Progenitor cell of endocrine pancreas (in vitro differentiated cells): ENCODE measurements at regions not wholly inside any gene's neighbourhood (a gene's known extent, or its start where the extent isn't known, plus 50 kb on each side); places are given as distances from the start of the nearest gene placed in this dataset.

Experiments used
- DNase-seq: peaks from one replicate; pipeline ENCODE4 v3.0.0; 2021; ENCODE audit warnings: low spot score; ENCODE audit not compliant: unreplicated experiment
- H3K27ac Mint-ChIP-seq: 2 replicates; pipeline ENCODE4 v1.8.0; 2021; ENCODE audit warnings: mild to moderate bottlenecking, moderate library complexity, mixed read lengths
- H3K27me3 Mint-ChIP-seq: 2 replicates; pipeline ENCODE4 v1.8.0; 2021; ENCODE audit warnings: mixed read lengths
- H3K36me3 Mint-ChIP-seq: 2 replicates; pipeline ENCODE4 v1.8.0; 2022; ENCODE audit warnings: mixed read lengths; ENCODE audit not compliant: insufficient read depth
- H3K4me1 Mint-ChIP-seq: 2 replicates; pipeline ENCODE4 v1.8.0; 2021; ENCODE audit warnings: low read depth, mixed read lengths
- H3K4me3 Mint-ChIP-seq: 2 replicates; pipeline ENCODE4 v1.8.0; 2021; ENCODE audit warnings: low read depth, mild to moderate bottlenecking, moderate library complexity, mixed read lengths
- H3K9me3 Mint-ChIP-seq: 2 replicates; pipeline ENCODE4 v1.8.0; 2021; ENCODE audit warnings: low read depth, mixed read lengths
- TF ChIP-seq, protein P1 (sequence below): fragments of 200-600 bp; sonication (generic); IDR thresholded peaks from one replicate; pipeline ENCODE4 v1.5.0; 2021; ENCODE audit warnings: antibody characterized with exemption, mild to moderate bottlenecking; ENCODE audit not compliant: unreplicated experiment

DNA sequence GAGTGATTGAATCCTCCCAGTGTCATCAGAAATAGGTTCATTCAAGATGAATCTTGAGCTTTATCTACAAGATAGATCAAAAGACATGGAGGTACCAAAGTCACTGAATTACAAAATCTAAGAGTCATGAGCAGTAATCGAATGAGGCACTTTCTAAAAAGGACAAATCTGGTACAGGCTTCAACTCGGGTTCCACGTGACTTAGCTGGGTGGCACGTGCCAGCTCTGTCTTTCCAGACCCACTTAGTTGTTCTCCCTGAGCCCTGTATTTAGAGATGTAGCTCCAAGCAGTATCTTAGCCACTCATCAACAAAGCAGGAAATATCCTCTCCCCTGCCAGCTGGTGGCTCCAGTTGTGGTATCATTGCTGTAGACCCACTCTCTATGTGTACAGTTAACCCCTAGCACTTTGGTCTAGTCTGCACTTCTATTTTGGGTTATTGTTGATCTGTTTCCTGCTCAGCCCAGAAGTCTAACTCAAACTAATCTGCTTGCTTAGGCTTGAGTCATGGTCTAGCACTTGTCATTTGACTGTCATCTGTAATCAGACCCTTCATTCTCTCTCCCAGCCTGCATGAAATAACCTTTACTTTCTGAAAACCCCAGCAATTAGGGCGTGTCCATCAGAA lies 528.7 kb downstream of the ETS1 start:
- DNase-seq, result no peak
- peaks cover 6% of the 10 kb centered on the region for H3K9me3 Mint-ChIP-seq
- H3K27me3 Mint-ChIP-seq, result peaks cover 3% of the 10 kb centered on the region
- H3K36me3 Mint-ChIP-seq, result no peaks in the 10 kb centered on the region
- TF ChIP-seq, protein P1, sequence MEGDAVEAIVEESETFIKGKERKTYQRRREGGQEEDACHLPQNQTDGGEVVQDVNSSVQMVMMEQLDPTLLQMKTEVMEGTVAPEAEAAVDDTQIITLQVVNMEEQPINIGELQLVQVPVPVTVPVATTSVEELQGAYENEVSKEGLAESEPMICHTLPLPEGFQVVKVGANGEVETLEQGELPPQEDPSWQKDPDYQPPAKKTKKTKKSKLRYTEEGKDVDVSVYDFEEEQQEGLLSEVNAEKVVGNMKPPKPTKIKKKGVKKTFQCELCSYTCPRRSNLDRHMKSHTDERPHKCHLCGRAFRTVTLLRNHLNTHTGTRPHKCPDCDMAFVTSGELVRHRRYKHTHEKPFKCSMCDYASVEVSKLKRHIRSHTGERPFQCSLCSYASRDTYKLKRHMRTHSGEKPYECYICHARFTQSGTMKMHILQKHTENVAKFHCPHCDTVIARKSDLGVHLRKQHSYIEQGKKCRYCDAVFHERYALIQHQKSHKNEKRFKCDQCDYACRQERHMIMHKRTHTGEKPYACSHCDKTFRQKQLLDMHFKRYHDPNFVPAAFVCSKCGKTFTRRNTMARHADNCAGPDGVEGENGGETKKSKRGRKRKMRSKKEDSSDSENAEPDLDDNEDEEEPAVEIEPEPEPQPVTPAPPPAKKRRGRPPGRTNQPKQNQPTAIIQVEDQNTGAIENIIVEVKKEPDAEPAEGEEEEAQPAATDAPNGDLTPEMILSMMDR, result no peak
- no peak overlapping the region for H3K4me3 Mint-ChIP-seq
- H3K4me1 Mint-ChIP-seq, result no peaks in the 10 kb centered on the region
- no peak overlapping the region for H3K27ac Mint-ChIP-seq

DNA sequence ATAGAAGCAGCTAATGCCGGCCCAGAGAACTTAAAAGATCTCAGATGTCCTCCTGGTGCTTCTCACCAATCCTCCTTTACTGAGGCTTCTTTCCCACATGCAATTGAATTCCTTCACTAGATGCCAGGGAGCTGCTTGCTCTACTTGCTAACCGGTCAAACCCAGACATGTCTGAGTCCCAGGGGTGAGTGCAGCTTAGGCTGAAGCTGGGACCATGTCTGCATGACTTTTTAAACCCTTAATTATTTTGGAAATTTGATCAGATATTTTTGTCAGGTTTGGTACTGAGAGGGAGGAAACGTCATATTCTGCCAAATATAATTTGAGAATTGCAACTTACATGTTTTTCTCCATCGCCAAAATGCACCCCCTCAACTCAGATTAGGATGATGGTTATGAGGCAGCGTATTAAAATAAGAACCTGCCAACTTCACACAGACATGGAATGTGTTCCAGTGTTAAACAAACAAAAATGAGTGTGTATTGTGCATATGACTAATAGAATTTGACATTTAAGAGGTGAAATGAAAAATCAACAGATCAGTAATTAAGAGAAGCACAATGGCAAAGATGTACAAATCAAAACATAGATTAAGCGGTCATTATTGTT lies 529.5 kb downstream of the ETS1 start:
- peaks cover 6% of the 10 kb centered on the region for H3K27me3 Mint-ChIP-seq
- TF ChIP-seq, protein P1, result no peak
- H3K4me1 Mint-ChIP-seq, result no peaks in the 10 kb centered on the region
- DNase-seq, result no peak
- H3K9me3 Mint-ChIP-seq, result no peaks in the 10 kb centered on the region
- H3K4me3 Mint-ChIP-seq, result no peak overlapping the region
- no peak overlapping the region for H3K27ac Mint-ChIP-seq
- H3K36me3 Mint-ChIP-seq, result no peaks in the 10 kb centered on the region

DNA sequence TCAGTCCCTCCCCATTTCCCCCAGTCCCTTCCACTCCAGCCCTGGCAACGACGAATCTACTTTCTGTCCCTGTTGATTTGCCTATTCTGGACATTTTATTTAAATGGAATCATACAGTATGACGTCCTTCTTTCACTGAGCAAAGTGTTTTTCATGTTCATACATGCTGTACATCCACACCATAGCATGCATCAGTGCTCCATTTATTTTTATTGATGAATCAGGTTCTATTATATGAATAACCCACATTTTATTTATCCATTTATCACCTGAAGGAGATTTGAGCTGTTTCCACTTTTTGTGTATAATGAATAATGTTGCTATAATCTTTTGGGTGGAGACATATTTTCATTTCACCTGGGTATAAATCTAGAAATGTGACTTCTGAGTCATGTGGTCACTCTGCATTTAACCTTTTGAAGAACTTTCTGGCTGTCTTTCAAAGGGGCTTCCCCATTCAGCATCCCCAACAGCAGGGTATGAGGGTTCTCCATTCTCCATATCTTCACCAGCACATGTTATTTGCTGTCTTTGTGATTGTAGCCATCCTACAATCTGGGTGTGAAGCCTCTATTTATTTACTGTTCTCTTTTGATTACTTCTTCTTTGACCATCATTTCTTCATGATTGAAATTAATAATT lies 531.7 kb downstream of the ETS1 start:
- no peaks in the 10 kb centered on the region for H3K4me1 Mint-ChIP-seq

DNA sequence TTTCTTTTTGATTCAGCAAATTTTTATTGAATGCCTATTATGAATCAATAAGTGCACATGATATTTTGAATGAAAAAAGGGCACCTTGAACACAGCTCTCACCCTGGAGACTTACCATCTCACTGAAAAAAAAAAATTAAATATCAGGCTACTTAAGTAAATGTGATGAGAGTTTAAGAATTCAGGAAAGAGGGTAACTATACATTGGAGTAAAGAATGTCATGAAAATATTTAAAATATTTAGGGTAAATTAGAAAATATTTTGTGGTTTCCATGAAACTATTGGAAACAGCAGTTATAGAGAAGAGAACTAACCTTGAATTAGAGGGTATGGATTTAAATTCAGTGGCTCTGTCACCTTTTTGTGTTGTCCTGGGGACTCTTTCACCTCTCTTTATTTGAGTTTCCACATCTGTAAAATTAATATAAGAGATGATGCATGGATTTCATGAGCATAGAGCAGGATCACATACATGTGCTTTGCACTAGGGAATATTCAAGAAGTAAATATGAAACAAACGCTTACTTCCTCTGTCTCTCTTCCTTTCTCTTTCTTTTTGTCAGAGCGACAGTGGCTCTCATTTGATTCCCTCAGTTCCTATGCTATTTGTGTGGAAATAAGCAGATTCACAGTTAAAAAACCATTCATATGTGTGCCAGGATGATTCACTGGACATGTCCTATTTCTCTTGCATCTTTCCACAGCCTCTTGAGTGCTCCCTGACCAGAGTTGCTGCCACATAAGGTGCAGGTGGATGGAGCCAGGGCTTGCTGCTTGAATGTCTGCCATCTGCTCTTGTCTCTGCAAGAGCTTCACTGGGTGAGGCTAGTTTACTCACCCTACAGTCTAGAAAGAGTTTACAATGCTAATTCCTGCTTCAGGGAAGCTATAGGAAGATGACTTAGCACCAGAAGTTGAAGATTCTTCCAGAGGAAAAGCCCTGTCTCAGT lies 533.1 kb downstream of the ETS1 start:
- H3K36me3 Mint-ChIP-seq, result no peaks in the 10 kb centered on the region
- DNase-seq, result no peak
- H3K27ac Mint-ChIP-seq, result no peak overlapping the region
- H3K4me3 Mint-ChIP-seq, result no peak overlapping the region
- TF ChIP-seq, protein P1, result no peak
- H3K9me3 Mint-ChIP-seq, result no peaks in the 10 kb centered on the region
- peaks cover 6% of the 10 kb centered on the region for H3K27me3 Mint-ChIP-seq
- no peaks in the 10 kb centered on the region for H3K4me1 Mint-ChIP-seq

More for the DNA sequence above, 531.7 kb downstream of the ETS1 start:
- Mint-ChIP-seq H3K27me3 (peaks cover 6% of the 10 kb centered on the region), H3K9me3 (no peaks in the 10 kb centered on the region), H3K4me3 (no peak overlapping the region), H3K36me3 (no peaks in the 10 kb centered on the region), H3K27ac (no peak overlapping the region)
- TF ChIP-seq, protein P1, result no peak
- DNase-seq, result no peak
